ENCODE measurements at regions not wholly inside any gene's neighbourhood (a gene's known extent, or its start where the extent isn't known, plus 50 kb on each side); places are given as distances from the start of the nearest gene placed in this dataset.
A peak's percentile ranks its signal among the peaks of the same experiment; 100 is the strongest.

- POLR2A ChIA-PET: no interaction called here
- no peaks in the 10 kb centered on the region for H3K36me3 ChIP-seq (ENCODE audit: control insufficient read depth in 2 of 2, insufficient read depth in 2 of 2, low read length in 1 of 2)
- peak; percentile 97 for ATAC-seq
- CTCF ChIA-PET: interaction anchor here (12.8 kb wide), 1 partner anchor 26 kb away, joined by 303 read pairs; no protein-coding TSS in a partner anchor
- no peak for FAIRE-seq
- H3K4me1 ChIP-seq (ENCODE audit: control insufficient read depth, insufficient read depth, low read length): peaks cover 6% of the 10 kb centered on the region; the same call in 1 of the 2 replicates
- no peaks in the 10 kb centered on the region for H3K27me3 ChIP-seq (replicated peaks in 1 of 2; ENCODE audit: control insufficient read depth in 2 of 2, insufficient read depth in 2 of 2, low read length in 1 of 2)
- H3K27ac ChIP-seq (ENCODE audit: control insufficient read depth, insufficient read depth): peak overlapping the region; percentile 41
- no peak overlapping the region for H3K4me3 ChIP-seq
- H4K20me1 ChIP-seq (ENCODE audit: control insufficient read depth, insufficient read depth): no peaks in the 10 kb centered on the region
- DNase-seq (ENCODE audit: low read depth, low spot score): peak; percentile 91
- in situ Hi-C loops (cut with MboI): no loop called here
- RAD21 ChIA-PET (ENCODE audit: unreplicated experiment): interaction anchor here (1.2 to 2.8 kb wide), 5 partner anchors 21 to 87 kb away, joined by 4 to 21 read pairs (median 4); no protein-coding TSS in a partner anchor
- intact Hi-C loops (cut with micrococcal nuclease; ENCODE audit: unreplicated experiment): loop anchor here (1.0 to 10.0 kb wide), 3 partner anchors 27 to 681 kb away; no protein-coding TSS in a partner anchor
- H3K9me3 ChIP-seq (replicated peaks; ENCODE audit: control insufficient read depth, insufficient read depth, low read length): no peaks in the 10 kb centered on the region
- WGBS (ENCODE audit: insufficient coverage, insufficient replicate concordance, low lambda C conversion rate, missing lambda C conversion rate): 1% methylated on average over 7 of the region's 7 CpGs
- H2AFZ ChIP-seq (ENCODE audit: control insufficient read depth, low read depth, low read length): peak overlapping the region; percentile 21; the same call in 1 of the 2 replicates
- SMC1A ChIA-PET (ENCODE audit: uncharacterized antibody, unreplicated experiment): interaction anchor here (0.7 to 14.1 kb wide), 5 partner anchors 25 to 94 kb away, joined by 3 to 270 read pairs (median 4); no protein-coding TSS in a partner anchor
- H3K4me2 ChIP-seq (ENCODE audit: control insufficient read depth, insufficient read depth): peak overlapping the region; percentile 50; the same call in 1 of the 2 replicates
- H3K9ac ChIP-seq (ENCODE audit: control insufficient read depth, insufficient read depth, low read length): no peak overlapping the region
- no peaks in the 10 kb centered on the region for H3K79me2 ChIP-seq (ENCODE audit: control insufficient read depth, insufficient read depth, low read length)
- BruUV-seq (replicated peaks): no TSS peak
- no peak for TF ChIP-seq HDGF (IDR thresholded peaks at IDR 0.05)
- TF ChIP-seq, protein P1, sequence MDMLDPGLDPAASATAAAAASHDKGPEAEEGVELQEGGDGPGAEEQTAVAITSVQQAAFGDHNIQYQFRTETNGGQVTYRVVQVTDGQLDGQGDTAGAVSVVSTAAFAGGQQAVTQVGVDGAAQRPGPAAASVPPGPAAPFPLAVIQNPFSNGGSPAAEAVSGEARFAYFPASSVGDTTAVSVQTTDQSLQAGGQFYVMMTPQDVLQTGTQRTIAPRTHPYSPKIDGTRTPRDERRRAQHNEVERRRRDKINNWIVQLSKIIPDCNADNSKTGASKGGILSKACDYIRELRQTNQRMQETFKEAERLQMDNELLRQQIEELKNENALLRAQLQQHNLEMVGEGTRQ (IDR thresholded peaks at IDR 0.05; ENCODE audit: borderline replicate concordance, low read depth, low read length): no peak
- peak in 1 of 2 experiments; percentile 67; a peak in 2 of 4 replicates for TF ChIP-seq ETV6 (conservative IDR thresholded peaks at IDR 0.05 in 1 of 2, IDR thresholded peaks at IDR 0.05 in 1 of 2; ENCODE audit: borderline replicate concordance in 1 of 2, low read depth in 1 of 2)
- no peak for TF ChIP-seq ATF3 (IDR thresholded peaks at IDR 0.05; ENCODE audit: borderline replicate concordance, extremely low read depth, low read depth, low read length)
- TF ChIP-seq HSF1 (IDR thresholded peaks at IDR 0.05; ENCODE audit: low read depth, low read length): no peak
- TF ChIP-seq SUPT20H (IDR thresholded peaks at IDR 0.05; ENCODE audit: borderline replicate concordance, control insufficient read depth, low read depth, low read length): no peak
- peak; percentile 92 for TF ChIP-seq MTA2 (IDR thresholded peaks at IDR 0.05; ENCODE audit: low read depth)
- no peak for TF ChIP-seq RFX5 (IDR thresholded peaks at IDR 0.05; ENCODE audit: low read depth, low read length)
- peak; percentile 68 to 81; a peak in 3 of 4 replicates for TF ChIP-seq EP300 (IDR thresholded peaks at IDR 0.05; ENCODE audit: borderline replicate concordance in 1 of 2, control insufficient read depth in 1 of 2, low read depth in 2 of 2, low read length in 2 of 2)
- TF ChIP-seq, protein P2, sequence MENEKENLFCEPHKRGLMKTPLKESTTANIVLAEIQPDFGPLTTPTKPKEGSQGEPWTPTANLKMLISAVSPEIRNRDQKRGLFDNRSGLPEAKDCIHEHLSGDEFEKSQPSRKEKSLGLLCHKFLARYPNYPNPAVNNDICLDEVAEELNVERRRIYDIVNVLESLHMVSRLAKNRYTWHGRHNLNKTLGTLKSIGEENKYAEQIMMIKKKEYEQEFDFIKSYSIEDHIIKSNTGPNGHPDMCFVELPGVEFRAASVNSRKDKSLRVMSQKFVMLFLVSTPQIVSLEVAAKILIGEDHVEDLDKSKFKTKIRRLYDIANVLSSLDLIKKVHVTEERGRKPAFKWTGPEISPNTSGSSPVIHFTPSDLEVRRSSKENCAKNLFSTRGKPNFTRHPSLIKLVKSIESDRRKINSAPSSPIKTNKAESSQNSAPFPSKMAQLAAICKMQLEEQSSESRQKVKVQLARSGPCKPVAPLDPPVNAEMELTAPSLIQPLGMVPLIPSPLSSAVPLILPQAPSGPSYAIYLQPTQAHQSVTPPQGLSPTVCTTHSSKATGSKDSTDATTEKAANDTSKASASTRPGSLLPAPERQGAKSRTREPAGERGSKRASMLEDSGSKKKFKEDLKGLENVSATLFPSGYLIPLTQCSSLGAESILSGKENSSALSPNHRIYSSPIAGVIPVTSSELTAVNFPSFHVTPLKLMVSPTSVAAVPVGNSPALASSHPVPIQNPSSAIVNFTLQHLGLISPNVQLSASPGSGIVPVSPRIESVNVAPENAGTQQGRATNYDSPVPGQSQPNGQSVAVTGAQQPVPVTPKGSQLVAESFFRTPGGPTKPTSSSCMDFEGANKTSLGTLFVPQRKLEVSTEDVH (IDR thresholded peaks at IDR 0.05; ENCODE audit: low read depth, partially characterized antibody): no peak
- no peak for TF ChIP-seq ZNF622 (IDR thresholded peaks at IDR 0.05)
- TF ChIP-seq CHD1 (IDR thresholded peaks at IDR 0.05; ENCODE audit: low read depth, low read length): no peak
- TF ChIP-seq, protein P3, sequence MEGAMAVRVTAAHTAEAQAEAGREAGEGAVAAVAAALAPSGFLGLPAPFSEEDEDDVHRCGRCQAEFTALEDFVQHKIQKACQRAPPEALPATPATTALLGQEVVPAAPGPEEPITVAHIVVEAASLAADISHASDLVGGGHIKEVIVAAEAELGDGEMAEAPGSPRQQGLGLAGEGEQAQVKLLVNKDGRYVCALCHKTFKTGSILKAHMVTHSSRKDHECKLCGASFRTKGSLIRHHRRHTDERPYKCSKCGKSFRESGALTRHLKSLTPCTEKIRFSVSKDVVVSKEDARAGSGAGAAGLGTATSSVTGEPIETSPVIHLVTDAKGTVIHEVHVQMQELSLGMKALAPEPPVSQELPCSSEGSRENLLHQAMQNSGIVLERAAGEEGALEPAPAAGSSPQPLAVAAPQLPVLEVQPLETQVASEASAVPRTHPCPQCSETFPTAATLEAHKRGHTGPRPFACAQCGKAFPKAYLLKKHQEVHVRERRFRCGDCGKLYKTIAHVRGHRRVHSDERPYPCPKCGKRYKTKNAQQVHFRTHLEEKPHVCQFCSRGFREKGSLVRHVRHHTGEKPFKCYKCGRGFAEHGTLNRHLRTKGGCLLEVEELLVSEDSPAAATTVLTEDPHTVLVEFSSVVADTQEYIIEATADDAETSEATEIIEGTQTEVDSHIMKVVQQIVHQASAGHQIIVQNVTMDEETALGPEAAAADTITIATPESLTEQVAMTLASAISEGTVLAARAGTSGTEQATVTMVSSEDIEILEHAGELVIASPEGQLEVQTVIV (IDR thresholded peaks at IDR 0.05; ENCODE audit: borderline replicate concordance, partially characterized antibody): no peak
Observed at GRCh38 chr3:99505646-99506269, 132.6 kb upstream of the COL8A1 start.
